HEK293 (cell line): ENCODE measurements at regions not wholly inside any gene's neighbourhood (a gene's known extent, or its start where the extent isn't known, plus 50 kb on each side); places are given as distances from the start of the nearest gene placed in this dataset.

Experiments
- CTCF ChIA-PET: fragments of 350-600 bp; formaldehyde crosslinking; extraction: SDS; loops from one replicate; lab custom pipeline; 2021; ENCODE audit warnings: antibody characterized with exemption; lab: Yijun Ruan, JAX
- POLR2A ChIA-PET: fragments of 300-600 bp; formaldehyde crosslinking; extraction: SDS; loops from one replicate; lab custom pipeline; 2020; ENCODE audit warnings: antibody characterized with exemption, inconsistent platforms; lab: Yijun Ruan, JAX
- H3K27ac ChIP-seq: fragments of 200-500 bp; sonication (Bioruptor generic); 2 replicates; pipeline ENCODE4 v1.5.1; 2014; ENCODE audit warnings: low read depth, low read length, control low read depth, inconsistent platforms; ENCODE audit errors: extremely low read depth
- H3K36me3 ChIP-seq, 2 experiments: fragments of 200-500 bp in 1 of 2; sonication (Bioruptor generic) in 1 of 2; 1 replicate in 1 of 2; 2 replicates in 1 of 2; pipeline ENCODE4 v1.5.1; 2014 to 2017; ENCODE audit warnings: inconsistent platforms in 2 of 2, low read length in 2 of 2; ENCODE audit not compliant: control insufficient read depth in 2 of 2, insufficient read depth in 1 of 2
- H3K4me1 ChIP-seq: fragments of 200-500 bp; sonication (Bioruptor generic); 2 replicates; pipeline ENCODE4 v1.5.1; 2014; ENCODE audit warnings: mild to moderate bottlenecking, low read length, inconsistent platforms; ENCODE audit not compliant: control insufficient read depth, insufficient read depth
- H3K4me3 ChIP-seq: 2 replicates; pipeline ENCODE4 v1.5.1; 2011; ENCODE audit warnings: low read depth, mild to moderate bottlenecking, control low read depth, low read length, moderate library complexity
- H3K9me3 ChIP-seq: fragments of 200-500 bp; sonication (Bioruptor generic); 2 replicates; pipeline ENCODE4 v1.5.1; 2014; ENCODE audit warnings: low read depth, low read length, inconsistent platforms; ENCODE audit not compliant: control insufficient read depth, insufficient read depth
- AEBP2 ChIP-seq: fragments of 450-650 bp; formaldehyde crosslinking; IDR thresholded peaks from 2 replicates; pipeline ENCODE4 v1.5.1; 2016; ENCODE audit warnings: missing biosample characterization, missing genetic modification characterization, borderline replicate concordance
- HOXD13 ChIP-seq: sonication (generic); formaldehyde crosslinking; IDR thresholded peaks from 2 replicates; pipeline ENCODE4 v1.8.0; 2022; ENCODE audit warnings: missing genetic modification reagents, borderline replicate concordance
- IKZF3 ChIP-seq: fragments of 450-650 bp; IDR thresholded peaks from 2 replicates; pipeline ENCODE4 v1.5.0; 2018; ENCODE audit warnings: missing biosample characterization, mild to moderate bottlenecking, missing genetic modification characterization, moderate library complexity
- KLF1 ChIP-seq: fragments of 450-650 bp; formaldehyde crosslinking; IDR thresholded peaks from 2 replicates; pipeline ENCODE4 v1.5.1; 2016; ENCODE audit warnings: missing biosample characterization, missing genetic modification characterization
- KLF9 ChIP-seq: fragments of 450-650 bp; formaldehyde crosslinking; IDR thresholded peaks from 2 replicates; pipeline ENCODE4 v1.5.1; 2016; ENCODE audit warnings: missing biosample characterization, missing genetic modification characterization, low read depth
- TCF7L2 ChIP-seq: IDR thresholded peaks from 2 replicates; pipeline ENCODE4 v1.6.1; 2011; ENCODE audit warnings: low read depth, mild to moderate bottlenecking, inconsistent platforms, low read length, moderate library complexity, borderline replicate concordance
- TSHZ1 ChIP-seq: fragments of 450-650 bp; formaldehyde crosslinking; IDR thresholded peaks from 2 replicates; pipeline ENCODE4 v1.5.1; 2016; ENCODE audit warnings: missing biosample characterization, missing genetic modification characterization, borderline replicate concordance
- YY1 ChIP-seq: fragments of 450-650 bp; formaldehyde crosslinking; IDR thresholded peaks from 2 replicates; pipeline ENCODE4 v1.5.1; 2018; ENCODE audit warnings: missing biosample characterization, missing genetic modification characterization
- ZBTB7A ChIP-seq: fragments of 450-650 bp; formaldehyde crosslinking; IDR thresholded peaks from 2 replicates; pipeline ENCODE4 v1.5.1; 2016; ENCODE audit warnings: low read depth, missing biosample characterization, missing genetic modification characterization
- ZFHX2 ChIP-seq: fragments of 450-650 bp; formaldehyde crosslinking; conservative IDR thresholded peaks from 2 replicates; pipeline ENCODE4 v1.5.1; 2016; ENCODE audit warnings: missing biosample characterization, missing genetic modification characterization
- ZIC2 ChIP-seq: fragments of 450-650 bp; formaldehyde crosslinking; IDR thresholded peaks from 2 replicates; pipeline ENCODE4 v1.5.1; 2016; ENCODE audit warnings: missing biosample characterization, missing genetic modification characterization
- ZNF121 ChIP-seq: fragments of 450-650 bp; formaldehyde crosslinking; IDR thresholded peaks from 2 replicates; pipeline ENCODE4 v1.5.1; 2016; ENCODE audit warnings: missing biosample characterization, missing genetic modification characterization
- ZNF132 ChIP-seq: fragments of 450-650 bp; formaldehyde crosslinking; IDR thresholded peaks from 2 replicates; pipeline ENCODE4 v1.5.1; 2017; ENCODE audit warnings: missing biosample characterization, missing genetic modification characterization, borderline replicate concordance
- ZNF146 ChIP-seq: fragments of 450-650 bp; formaldehyde crosslinking; IDR thresholded peaks from 2 replicates; pipeline ENCODE4 v1.5.1; 2016; ENCODE audit warnings: missing biosample characterization, missing genetic modification characterization
- ZNF16 ChIP-seq: fragments of 450-650 bp; formaldehyde crosslinking; IDR thresholded peaks from 2 replicates; pipeline ENCODE4 v1.5.1; 2016; ENCODE audit warnings: low read depth, missing biosample characterization, missing genetic modification characterization
- ZNF174 ChIP-seq: fragments of 450-650 bp; formaldehyde crosslinking; IDR thresholded peaks from 2 replicates; pipeline ENCODE4 v1.5.0; 2017; ENCODE audit warnings: missing biosample characterization, mild to moderate bottlenecking, missing genetic modification characterization
- ZNF202 ChIP-seq: fragments of 450-650 bp; formaldehyde crosslinking; IDR thresholded peaks from 2 replicates; pipeline ENCODE4 v1.5.1; 2016; ENCODE audit warnings: missing biosample characterization, missing genetic modification characterization, borderline replicate concordance
- ZNF23 ChIP-seq: fragments of 450-650 bp; formaldehyde crosslinking; IDR thresholded peaks from 2 replicates; pipeline ENCODE4 v1.5.1; 2016; ENCODE audit warnings: missing biosample characterization, missing genetic modification characterization, borderline replicate concordance
- ZNF239 ChIP-seq: fragments of 450-650 bp; formaldehyde crosslinking; IDR thresholded peaks from 2 replicates; pipeline ENCODE4 v1.5.1; 2016; ENCODE audit warnings: missing biosample characterization, missing genetic modification characterization
- ZNF514 ChIP-seq: fragments of 450-650 bp; formaldehyde crosslinking; IDR thresholded peaks from 2 replicates; pipeline ENCODE4 v1.5.1; 2016; ENCODE audit warnings: missing biosample characterization, missing genetic modification characterization
- ZNF558 ChIP-seq: fragments of 450-650 bp; formaldehyde crosslinking; IDR thresholded peaks from 2 replicates; pipeline ENCODE4 v1.5.1; 2016; ENCODE audit warnings: missing biosample characterization, missing genetic modification characterization
- ZNF621 ChIP-seq: fragments of 450-650 bp; formaldehyde crosslinking; IDR thresholded peaks from 2 replicates; pipeline ENCODE4 v1.5.1; 2017; ENCODE audit warnings: missing biosample characterization, missing genetic modification characterization
- ZNF658 ChIP-seq: fragments of 450-650 bp; formaldehyde crosslinking; IDR thresholded peaks from 2 replicates; pipeline ENCODE4; 2016; ENCODE audit warnings: missing biosample characterization, missing genetic modification characterization
- ZNF707 ChIP-seq: fragments of 450-650 bp; formaldehyde crosslinking; IDR thresholded peaks from 2 replicates; pipeline ENCODE4 v1.5.1; 2016; ENCODE audit warnings: missing biosample characterization, missing genetic modification characterization
- TF ChIP-seq, protein P1 (sequence below): fragments of 450-650 bp; formaldehyde crosslinking; IDR thresholded peaks from 2 replicates; pipeline ENCODE4 v1.5.1; 2017; ENCODE audit warnings: missing biosample characterization, missing genetic modification characterization
- TF ChIP-seq, protein P2 (sequence below): fragments of 450-650 bp; formaldehyde crosslinking; IDR thresholded peaks from 2 replicates; pipeline ENCODE4 v1.5.1; 2017; ENCODE audit warnings: missing biosample characterization, missing genetic modification characterization
- TF ChIP-seq, protein P3 (sequence below): fragments of 450-650 bp; formaldehyde crosslinking; IDR thresholded peaks from 2 replicates; pipeline ENCODE4 v1.5.1; 2016; ENCODE audit warnings: missing biosample characterization, missing genetic modification characterization

DNA sequence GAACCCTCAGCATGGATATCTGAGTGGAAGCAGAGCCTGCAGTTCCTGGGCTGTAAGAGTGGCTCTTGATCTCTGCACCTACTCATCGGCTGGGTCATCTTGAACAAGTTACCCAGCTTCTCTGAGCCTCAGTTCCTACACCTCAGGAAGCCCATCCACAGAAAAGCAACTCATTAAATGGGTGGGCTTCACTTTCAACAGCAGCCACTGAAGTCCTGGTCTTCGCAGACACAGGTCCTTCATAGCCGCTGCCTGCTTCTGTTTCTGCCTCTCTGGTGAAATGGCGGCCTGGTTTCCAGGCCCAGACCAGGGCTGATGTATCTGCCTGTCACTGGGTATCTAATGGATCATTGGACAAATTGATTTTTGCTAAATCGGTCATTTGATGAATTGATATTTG lies 571.4 kb downstream of the PTPRU start (continued):
- TF ChIP-seq AEBP2 (tag by site-specific recombination) (no peak), KLF1 (no peak), ZNF121 (no peak), ZNF558 (no peak), HOXD13 (CRISPR knock-in tag) (no peak), KLF9 (no peak), TCF7L2 (no peak), ZNF621 (no peak)
- TF ChIP-seq, protein P1, sequence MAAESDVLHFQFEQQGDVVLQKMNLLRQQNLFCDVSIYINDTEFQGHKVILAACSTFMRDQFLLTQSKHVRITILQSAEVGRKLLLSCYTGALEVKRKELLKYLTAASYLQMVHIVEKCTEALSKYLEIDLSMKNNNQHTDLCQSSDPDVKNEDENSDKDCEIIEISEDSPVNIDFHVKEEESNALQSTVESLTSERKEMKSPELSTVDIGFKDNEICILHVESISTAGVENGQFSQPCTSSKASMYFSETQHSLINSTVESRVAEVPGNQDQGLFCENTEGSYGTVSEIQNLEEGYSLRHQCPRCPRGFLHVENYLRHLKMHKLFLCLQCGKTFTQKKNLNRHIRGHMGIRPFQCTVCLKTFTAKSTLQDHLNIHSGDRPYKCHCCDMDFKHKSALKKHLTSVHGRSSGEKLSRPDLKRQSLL (tag by site-specific recombination) = no peak

DNA sequence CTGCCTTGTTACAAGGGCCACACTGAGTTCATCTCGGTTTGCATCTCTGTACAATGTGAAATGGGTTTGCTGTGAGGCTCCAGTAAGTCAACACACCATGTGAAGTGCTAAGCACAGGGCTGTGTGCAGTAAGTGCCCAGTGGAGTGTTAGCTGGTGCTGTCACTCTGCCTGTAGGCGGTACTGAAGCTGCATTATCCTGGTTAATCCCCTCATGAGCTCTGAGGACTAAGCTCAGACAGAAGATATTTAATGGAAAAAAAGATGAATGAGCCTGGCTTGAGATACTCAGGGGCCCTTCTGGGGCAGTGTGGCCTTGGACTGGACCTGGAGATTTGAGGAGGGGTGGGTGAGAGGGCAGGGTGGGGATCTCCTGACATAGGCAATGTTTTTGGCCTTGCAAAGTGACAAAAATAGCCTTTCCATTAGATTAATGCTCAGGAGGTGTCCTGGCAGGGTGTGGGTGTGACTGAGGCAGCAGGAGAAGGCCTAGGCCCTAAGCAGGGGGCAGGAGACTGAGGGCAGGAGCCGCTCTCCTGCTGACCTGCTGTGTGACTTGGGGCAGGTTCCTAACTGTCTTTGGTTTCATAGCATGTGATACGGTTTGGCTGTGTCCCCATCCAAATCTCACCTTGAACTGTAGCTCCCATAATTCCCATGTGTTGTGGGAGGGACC lies 570.5 kb downstream of the PTPRU start:
- no peak overlapping the region for H3K4me3 ChIP-seq
- no peak for TF ChIP-seq ZNF23 (tag by site-specific recombination)
- TF ChIP-seq ZFHX2 (tag by site-specific recombination) = peak; percentile 54
- peak; percentile 25; the same call in 1 of the 2 replicates for TF ChIP-seq ZIC2 (tag by site-specific recombination)
- no peak for TF ChIP-seq ZNF239
- TF ChIP-seq, all 188 proteins: peak for 2
- ChIA-PET POLR2A (interaction anchor here (0.5 to 0.6 kb wide), 2 partner anchors 21 to 137 kb away, joined by 3 to 5 read pairs; no protein-coding TSS in a partner anchor), CTCF (interaction anchor here (0.6 to 1.3 kb wide), 3 partner anchors 14 to 304 kb away, joined by 4 to 5 read pairs (median 4); no protein-coding TSS in a partner anchor)
- Histone ChIP-seq H3K36me3 (no peaks in the 10 kb centered on the region), H3K27ac (no peak overlapping the region), H3K9me3 (no peaks in the 10 kb centered on the region), H3K4me1 (no peaks in the 10 kb centered on the region)

DNA sequence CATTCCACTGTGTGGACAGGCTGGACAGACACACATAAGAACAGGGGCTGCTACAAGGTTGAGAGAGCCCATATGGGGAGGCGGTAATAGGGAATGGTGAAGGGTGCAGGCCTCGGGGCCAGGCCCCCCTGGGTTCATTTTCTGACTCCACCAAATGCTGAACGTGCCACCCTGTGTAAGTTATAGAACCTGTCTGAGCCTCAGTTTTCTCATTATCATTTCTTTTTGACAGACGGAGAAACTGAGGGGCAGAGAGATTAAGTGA lies 569.5 kb downstream of the PTPRU start:
- CTCF ChIA-PET = interaction anchor here (1.3 kb wide), 2 partner anchors 13 to 305 kb away, joined by 5 read pairs; no protein-coding TSS in a partner anchor
- POLR2A ChIA-PET = no interaction called here
- no peak overlapping the region for H3K27ac ChIP-seq
- H3K4me1 ChIP-seq = no peaks in the 10 kb centered on the region
- H3K36me3 ChIP-seq = no peaks in the 10 kb centered on the region
- H3K4me3 ChIP-seq = no peak overlapping the region
- H3K9me3 ChIP-seq = no peaks in the 10 kb centered on the region
- TF ChIP-seq ZNF658 = no peak
- TF ChIP-seq ZNF146 (tag by site-specific recombination) = no peak
- no peak for TF ChIP-seq ZNF174 (tag by site-specific recombination)
- no peak for TF ChIP-seq TSHZ1
- no peak for TF ChIP-seq ZNF16
- no peak for TF ChIP-seq ZNF202 (tag by site-specific recombination)
- no peak for TF ChIP-seq YY1 (tag by site-specific recombination)
- no peak for TF ChIP-seq ZNF707 (tag by site-specific recombination)
- no peak for TF ChIP-seq ZNF514
- TF ChIP-seq ZBTB7A (tag by site-specific recombination) = no peak
- no peak for TF ChIP-seq IKZF3 (tag by site-specific recombination)
- TF ChIP-seq ZNF132 = no peak
- TF ChIP-seq, protein P2, sequence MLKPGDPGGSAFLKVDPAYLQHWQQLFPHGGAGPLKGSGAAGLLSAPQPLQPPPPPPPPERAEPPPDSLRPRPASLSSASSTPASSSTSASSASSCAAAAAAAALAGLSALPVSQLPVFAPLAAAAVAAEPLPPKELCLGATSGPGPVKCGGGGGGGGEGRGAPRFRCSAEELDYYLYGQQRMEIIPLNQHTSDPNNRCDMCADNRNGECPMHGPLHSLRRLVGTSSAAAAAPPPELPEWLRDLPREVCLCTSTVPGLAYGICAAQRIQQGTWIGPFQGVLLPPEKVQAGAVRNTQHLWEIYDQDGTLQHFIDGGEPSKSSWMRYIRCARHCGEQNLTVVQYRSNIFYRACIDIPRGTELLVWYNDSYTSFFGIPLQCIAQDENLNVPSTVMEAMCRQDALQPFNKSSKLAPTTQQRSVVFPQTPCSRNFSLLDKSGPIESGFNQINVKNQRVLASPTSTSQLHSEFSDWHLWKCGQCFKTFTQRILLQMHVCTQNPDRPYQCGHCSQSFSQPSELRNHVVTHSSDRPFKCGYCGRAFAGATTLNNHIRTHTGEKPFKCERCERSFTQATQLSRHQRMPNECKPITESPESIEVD (tag by site-specific recombination) = no peak
- TF ChIP-seq, protein P3, sequence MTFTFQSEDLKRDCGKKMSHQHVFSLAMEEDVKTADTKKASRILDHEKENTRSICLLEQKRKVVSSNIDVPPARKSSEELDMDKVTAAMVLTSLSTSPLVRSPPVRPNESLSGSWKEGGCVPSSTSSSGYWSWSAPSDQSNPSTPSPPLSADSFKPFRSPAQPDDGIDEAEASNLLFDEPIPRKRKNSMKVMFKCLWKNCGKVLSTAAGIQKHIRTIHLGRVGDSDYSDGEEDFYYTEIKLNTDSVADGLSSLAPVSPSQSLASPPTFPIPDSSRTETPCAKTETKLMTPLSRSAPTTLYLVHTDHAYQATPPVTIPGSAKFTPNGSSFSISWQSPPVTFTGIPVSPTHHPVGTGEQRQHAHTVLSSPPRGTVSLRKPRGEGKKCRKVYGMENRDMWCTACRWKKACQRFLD (tag by site-specific recombination) = no peak
